ENCODE measurements at regions not wholly inside any gene's neighbourhood (a gene's known extent, or its start where the extent isn't known, plus 50 kb on each side); places are given as distances from the start of the nearest gene placed in this dataset.

DNA sequence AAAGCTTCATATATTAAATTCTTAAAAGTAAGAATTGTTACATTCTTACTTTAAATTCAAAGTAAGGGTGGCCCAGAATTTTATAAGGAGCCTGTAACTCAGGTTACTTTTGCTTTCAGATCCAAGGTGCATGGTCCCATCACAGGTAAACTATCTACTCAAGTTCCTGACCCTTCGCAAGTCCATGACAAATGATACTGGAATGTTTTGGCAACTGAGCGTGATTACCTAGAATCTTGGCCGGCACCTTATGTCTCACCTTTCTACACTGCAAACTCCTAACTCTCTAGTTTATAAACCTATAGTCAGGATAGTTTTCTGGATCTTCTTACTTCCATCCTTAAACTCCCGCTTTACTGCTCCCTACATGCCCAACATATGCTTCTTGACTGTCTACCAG is 67.9 kb upstream of the HMGN3 start:
- TF ChIP-seq POLR2A (IDR thresholded peaks at IDR 0.05; ENCODE audit: low read depth, low read length) (no peak), SPI1 (IDR thresholded peaks at IDR 0.05; ENCODE audit: low read depth, low read length) (no peak), TAF1 (IDR thresholded peaks at IDR 0.05; ENCODE audit: low read depth, low read length) (no peak), POLR2AphosphoS5 (IDR thresholded peaks at IDR 0.05; ENCODE audit: low read depth, low read length) (no peak), PAX5 (IDR thresholded peaks at IDR 0.05; ENCODE audit: insufficient read depth, low read length, severe bottlenecking) (no peak), POU2F2 (IDR thresholded peaks at IDR 0.05; ENCODE audit: low read depth, low read length) (no peak)
